IMR-90 (cell line): ENCODE measurements at regions not wholly inside any gene's neighbourhood (a gene's known extent, or its start where the extent isn't known, plus 50 kb on each side); places are given as distances from the start of the nearest gene placed in this dataset.

Experiments
- ATAC-seq: fragments of 200-7000 bp; cut with Tn5 transposase; 2 replicates; pipeline ENCODE4 v1.9.1; 2020; ENCODE audit warnings: low read depth, mild to moderate bottlenecking, moderate library complexity
- BruUV-seq: library from RNA; stranded (reverse); fragments of 400-500 nt; replicated peaks from 2 replicates; lab custom pipeline; 2021; lab: Mats Ljungman, UMichigan
- CTCF ChIA-PET: fragments of 300-600 bp; formaldehyde crosslinking; extraction: SDS; loops from one replicate; lab custom pipeline; 2021; ENCODE audit warnings: antibody characterized with exemption; lab: Yijun Ruan, JAX
- POLR2A ChIA-PET: fragments of 300-600 bp; sonication (Branson Sonifier 250); formaldehyde crosslinking; loops from one replicate; lab custom pipeline; 2022; ENCODE audit warnings: antibody characterized with exemption; ENCODE audit not compliant: unreplicated experiment; lab: Charles Lee
- DNase-seq: peaks from one replicate; pipeline ENCODE4 v3.0.0; 2013
- H2AFZ ChIP-seq: replicated peaks from 2 replicates; pipeline ENCODE3; 2013; ENCODE audit warnings: low read length, mild to moderate bottlenecking; ENCODE audit not compliant: poor library complexity
- H2AK5ac ChIP-seq: 2 replicates; pipeline ENCODE4 v1.6.1; 2013; ENCODE audit warnings: low read depth, low read length, inconsistent platforms
- H2AK9ac ChIP-seq: replicated peaks from 2 replicates; pipeline ENCODE3; 2013; ENCODE audit warnings: mild to moderate bottlenecking, low read depth, low read length, moderate library complexity; ENCODE audit not compliant: poor library complexity
- H2BK120ac ChIP-seq: 2 replicates; pipeline ENCODE4 v1.6.1; 2013; ENCODE audit warnings: low read depth, low read length, inconsistent platforms
- H2BK15ac ChIP-seq: 3 replicates; pipeline ENCODE4 v1.6.1; 2013; ENCODE audit warnings: low read depth, low read length, inconsistent platforms
- H2BK20ac ChIP-seq: 2 replicates; pipeline ENCODE4 v1.6.1; 2013; ENCODE audit warnings: low read depth, mild to moderate bottlenecking, inconsistent platforms, low read length, moderate library complexity
- H2BK5ac ChIP-seq: 2 replicates; pipeline ENCODE4 v1.6.1; 2013; ENCODE audit warnings: mild to moderate bottlenecking, low read depth, low read length, inconsistent platforms; ENCODE audit not compliant: poor library complexity, severe bottlenecking
- H3K14ac ChIP-seq: replicated peaks from 2 replicates; pipeline ENCODE4 v1.6.1; 2013; ENCODE audit warnings: low read depth, low read length, inconsistent platforms
- H3K18ac ChIP-seq: 2 replicates; pipeline ENCODE4 v1.6.1; 2013; ENCODE audit warnings: low read depth, low read length, control low read depth
- H3K23ac ChIP-seq: 2 replicates; pipeline ENCODE4 v1.6.1; 2013; ENCODE audit warnings: low read depth, low read length, inconsistent platforms
- H3K27ac ChIP-seq: 2 replicates; pipeline ENCODE4 v1.5.1; 2013; ENCODE audit warnings: mild to moderate bottlenecking, control low read depth, low read length; ENCODE audit not compliant: insufficient read depth
- H3K27me3 ChIP-seq: 2 replicates; pipeline ENCODE4 v1.6.1; 2013; ENCODE audit warnings: low read length; ENCODE audit not compliant: control insufficient read depth, insufficient read depth
- H3K36me3 ChIP-seq: 2 replicates; pipeline ENCODE4 v1.6.1; 2013; ENCODE audit warnings: low read length, mixed read lengths; ENCODE audit not compliant: control insufficient read depth, insufficient read depth
- H3K4ac ChIP-seq: 2 replicates; pipeline ENCODE4 v1.6.1; 2013; ENCODE audit warnings: low read depth, low read length, inconsistent platforms
- H3K4me1 ChIP-seq: 2 replicates; pipeline ENCODE4 v1.6.1; 2013; ENCODE audit warnings: low read length, mixed read lengths; ENCODE audit not compliant: control insufficient read depth, insufficient read depth
- H3K4me2 ChIP-seq: 2 replicates; pipeline ENCODE4 v1.6.1; 2013; ENCODE audit warnings: low read depth, mild to moderate bottlenecking, control low read depth, low read length, moderate library complexity
- H3K4me3 ChIP-seq: 2 replicates; pipeline ENCODE4 v1.5.1; 2013; ENCODE audit warnings: low read depth, mild to moderate bottlenecking, control low read depth, low read length, moderate library complexity; ENCODE audit not compliant: insufficient read depth
- H3K56ac ChIP-seq: 2 replicates; pipeline ENCODE4 v1.6.1; 2013; ENCODE audit warnings: low read length, inconsistent platforms; ENCODE audit not compliant: insufficient read depth; ENCODE audit errors: extremely low read depth
- H3K79me1 ChIP-seq, 2 experiments: 2 replicates each; pipeline ENCODE4 v1.6.1; 2013; ENCODE audit warnings: low read length in 2 of 2, inconsistent platforms in 1 of 2, low read depth in 1 of 2
- H3K9ac ChIP-seq: 2 replicates; pipeline ENCODE4 v1.6.1; 2013; ENCODE audit warnings: low read depth, low read length, control low read depth
- H3K9me1 ChIP-seq: 2 replicates; pipeline ENCODE4 v1.6.1; 2013; ENCODE audit warnings: low read length, inconsistent platforms; ENCODE audit not compliant: insufficient read depth
- H3K9me3 ChIP-seq: 2 replicates; pipeline ENCODE4 v1.6.1; 2013; ENCODE audit warnings: low read length; ENCODE audit not compliant: control insufficient read depth, insufficient read depth
- H4K20me1 ChIP-seq: 2 replicates; pipeline ENCODE4 v1.6.1; 2013; ENCODE audit warnings: low read length, inconsistent platforms; ENCODE audit not compliant: insufficient read depth
- H4K5ac ChIP-seq: 2 replicates; pipeline ENCODE4 v1.6.1; 2013; ENCODE audit warnings: mild to moderate bottlenecking, low read depth, low read length, control low read depth
- H4K8ac ChIP-seq, 2 experiments: 2 replicates each; pipeline ENCODE4 v1.6.1; 2013; ENCODE audit warnings: low read depth in 2 of 2, low read length in 2 of 2, control low read depth in 1 of 2, inconsistent platforms in 1 of 2
- H4K91ac ChIP-seq: 2 replicates; pipeline ENCODE4 v1.6.1; 2013; ENCODE audit warnings: low read depth, low read length, inconsistent platforms; ENCODE audit not compliant: insufficient read depth
- CTCF ChIP-seq: conservative IDR thresholded peaks from 2 replicates; pipeline ENCODE4 v1.5.1; 2012; ENCODE audit warnings: mild to moderate bottlenecking, low read depth, low read length, improper control_type of control experiment
- FOS ChIP-seq: fragments of 150-350 bp; IDR thresholded peaks from 2 replicates; pipeline ENCODE4 v1.6.1; 2016; ENCODE audit warnings: low read depth, low read length
- MAFK ChIP-seq: IDR thresholded peaks from 2 replicates; pipeline ENCODE4 v1.6.1; 2012; ENCODE audit warnings: low read depth, low read length, improper control_type of control experiment
- MXI1 ChIP-seq: IDR thresholded peaks from 2 replicates; pipeline ENCODE4 v1.6.1; 2012; ENCODE audit warnings: low read depth, mild to moderate bottlenecking, low read length, moderate library complexity, borderline replicate concordance
- NFE2L2 ChIP-seq: fragments of 150-350 bp; IDR thresholded peaks from 2 replicates; pipeline ENCODE4 v1.6.1; 2016; ENCODE audit warnings: low read depth, mild to moderate bottlenecking, low read length
- RFX5 ChIP-seq: IDR thresholded peaks from 2 replicates; pipeline ENCODE4 v1.8.0; 2012; ENCODE audit warnings: low read depth, mild to moderate bottlenecking, low read length, moderate library complexity
- SMC3 ChIP-seq: fragments of 150-350 bp; IDR thresholded peaks from 2 replicates; pipeline ENCODE4 v1.6.1; 2016; ENCODE audit warnings: low read depth, mild to moderate bottlenecking, antibody characterized with exemption, low read length, moderate library complexity
- WGBS, 2 experiments: methylation state at CpG; one replicate each; pipeline versions ENCODE4 v1.1.5 to v1.1.7; 2013; ENCODE audit warnings: missing lambda C conversion rate in 2 of 2; ENCODE audit not compliant: insufficient read length in 1 of 2; ENCODE audit errors: extremely low coverage in 2 of 2; 5-methylcytosine and 5-hydroxymethylcytosine counted together
- dilution Hi-C: fragments of 300-500 bp; cut with HindIII; formaldehyde crosslinking; loops from one replicate; pipeline ENCODE4 v1.14.3; 2018; ENCODE audit warnings: low sequenced_read_pairs; ENCODE audit not compliant: unreplicated experiment
- in situ Hi-C: fragments of 300-500 bp; cut with MboI; formaldehyde crosslinking; loops from 3 replicates; pipeline ENCODE4 v1.14.3; 2019; ENCODE audit warnings: low sequenced_read_pairs, inconsistent platforms, mixed read lengths
- intact Hi-C: fragments of 100-400 bp; cut with micrococcal nuclease; formaldehyde crosslinking; loops from 2 replicates; pipeline ENCODE4 v1.10.0; 2022
- TF ChIP-seq, protein P1 (sequence below): fragments of 150-350 bp; IDR thresholded peaks from 2 replicates; pipeline ENCODE4 v1.6.1; 2016; ENCODE audit warnings: low read depth, mild to moderate bottlenecking, low read length, moderate library complexity, borderline replicate concordance

DNA sequence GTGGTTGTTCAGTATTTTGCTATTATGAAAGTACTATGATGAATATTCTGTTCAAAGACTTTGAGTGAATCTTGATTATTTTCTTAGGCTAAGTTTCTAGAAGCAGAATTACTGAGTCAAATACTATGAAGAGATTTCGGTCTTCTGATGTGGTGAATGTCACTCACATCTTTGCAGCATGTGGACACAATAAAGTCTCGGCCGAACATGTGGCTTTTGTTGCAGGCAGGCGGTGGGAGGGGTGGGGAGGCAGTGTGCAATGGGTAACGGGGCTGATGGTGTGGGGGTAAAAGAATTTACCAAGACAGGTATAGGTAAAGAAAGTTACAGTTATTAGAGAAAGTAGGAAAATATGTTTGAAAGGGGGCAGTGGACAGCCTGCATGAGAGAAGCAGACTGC is 156.4 kb upstream of the DTNBP1 start:
- no peak for DNase-seq
- POLR2A ChIA-PET, result no interaction called here

More for the DNA sequence above, 156.4 kb upstream of the DTNBP1 start:
- no peaks in the 10 kb centered on the region for H3K79me1 ChIP-seq
- H2AFZ ChIP-seq, result no peak overlapping the region
- no peak for ATAC-seq
- in situ Hi-C loops (no loop called here), intact Hi-C loops (no loop called here), dilution Hi-C loops (no loop called here)
- H4K5ac ChIP-seq, result no peak overlapping the region
- H3K18ac ChIP-seq, result no peak overlapping the region
- no peak overlapping the region for H3K56ac ChIP-seq
- H3K14ac ChIP-seq, result no peak overlapping the region
- no TSS peak for BruUV-seq
- no peaks in the 10 kb centered on the region for H4K20me1 ChIP-seq
- H3K9me3 ChIP-seq, result no peaks in the 10 kb centered on the region
- H2AK9ac ChIP-seq, result no peak overlapping the region
- no peak overlapping the region for H2BK120ac ChIP-seq
- no peaks in the 10 kb centered on the region for H3K36me3 ChIP-seq
- WGBS, 2 experiments, result 37% methylated on average over 5 of the region's 5 CpGs; no CpG with 5 or more reads in 1 of the 2 experiments
- no peak overlapping the region for H4K8ac ChIP-seq
- peaks cover 19% of the 10 kb centered on the region for H3K27me3 ChIP-seq
- TF ChIP-seq NFE2L2, result no peak
- no peak for TF ChIP-seq SMC3
- TF ChIP-seq FOS, result no peak
- TF ChIP-seq, protein P1, sequence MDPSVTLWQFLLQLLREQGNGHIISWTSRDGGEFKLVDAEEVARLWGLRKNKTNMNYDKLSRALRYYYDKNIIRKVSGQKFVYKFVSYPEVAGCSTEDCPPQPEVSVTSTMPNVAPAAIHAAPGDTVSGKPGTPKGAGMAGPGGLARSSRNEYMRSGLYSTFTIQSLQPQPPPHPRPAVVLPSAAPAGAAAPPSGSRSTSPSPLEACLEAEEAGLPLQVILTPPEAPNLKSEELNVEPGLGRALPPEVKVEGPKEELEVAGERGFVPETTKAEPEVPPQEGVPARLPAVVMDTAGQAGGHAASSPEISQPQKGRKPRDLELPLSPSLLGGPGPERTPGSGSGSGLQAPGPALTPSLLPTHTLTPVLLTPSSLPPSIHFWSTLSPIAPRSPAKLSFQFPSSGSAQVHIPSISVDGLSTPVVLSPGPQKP, result no peak
- no peak for TF ChIP-seq CTCF
- no peak for TF ChIP-seq RFX5
- TF ChIP-seq MXI1, result no peak
- TF ChIP-seq MAFK, result no peak
- H3K9ac ChIP-seq, result no peak overlapping the region
- H3K4me1 ChIP-seq, result no peaks in the 10 kb centered on the region
- no peak overlapping the region for H3K27ac ChIP-seq
- H2BK5ac ChIP-seq, result no peak overlapping the region
- H3K9me1 ChIP-seq, result no peaks in the 10 kb centered on the region
- no peak overlapping the region for H4K91ac ChIP-seq
- H2AK5ac ChIP-seq, result no peak overlapping the region
- H2BK20ac ChIP-seq, result no peak overlapping the region
- no peak overlapping the region for H3K23ac ChIP-seq
- no peak overlapping the region for H3K4me2 ChIP-seq
- H3K4ac ChIP-seq, result no peak overlapping the region
- CTCF ChIA-PET, result no interaction called here
- no peak overlapping the region for H2BK15ac ChIP-seq
- no peak overlapping the region for H3K4me3 ChIP-seq
